GM19324 (cell line): ENCODE measurements at regions not wholly inside any gene's neighbourhood (a gene's known extent, or its start where the extent isn't known, plus 50 kb on each side); places are given as distances from the start of the nearest gene placed in this dataset.
"Not testable (repeated sequence)": the region's sequence is repeated elsewhere in the genome, so short reads cannot be mapped to it uniquely, and the experiment has no call there.

Experiments
- ATAC-seq: cut with Tn5 transposase; IDR thresholded peaks from one replicate; pipeline ENCODE4 v1.9.1; 2021; ENCODE audit warnings: mild to moderate bottlenecking, moderate library complexity; ENCODE audit not compliant: unreplicated experiment, low FRiP score

GRCh38 chr3:59245859-59246501 is 196.2 kb upstream of the CFAP20DC start:
- ATAC-seq: no peak

DNA sequence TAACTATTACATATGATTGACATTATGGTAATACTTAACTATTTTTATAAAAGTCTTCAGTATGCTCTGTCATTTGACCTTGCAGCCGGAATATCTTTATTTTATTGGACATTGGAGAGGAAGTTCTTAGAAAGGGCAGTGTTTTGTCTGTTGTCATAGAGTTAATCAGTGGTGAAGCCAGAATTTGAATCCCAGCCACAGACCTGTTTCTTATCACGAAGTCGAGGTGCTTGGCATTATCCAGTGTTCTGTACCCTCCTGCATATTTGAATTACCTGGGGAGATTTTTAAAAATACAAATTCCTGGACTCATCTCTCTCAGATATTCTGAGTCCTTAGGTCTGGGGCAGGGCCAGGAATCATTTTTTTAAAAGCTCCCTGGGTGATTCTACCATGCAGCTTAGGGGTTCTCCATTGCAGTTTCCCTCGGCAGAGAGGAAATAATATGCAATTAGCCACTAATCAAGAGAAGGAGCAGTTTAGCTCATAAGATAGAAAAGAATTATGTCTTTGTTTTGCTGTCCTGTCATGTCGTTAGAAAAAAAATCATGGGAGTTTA is 195.6 kb upstream of the CFAP20DC start:
- no peak for ATAC-seq

DNA sequence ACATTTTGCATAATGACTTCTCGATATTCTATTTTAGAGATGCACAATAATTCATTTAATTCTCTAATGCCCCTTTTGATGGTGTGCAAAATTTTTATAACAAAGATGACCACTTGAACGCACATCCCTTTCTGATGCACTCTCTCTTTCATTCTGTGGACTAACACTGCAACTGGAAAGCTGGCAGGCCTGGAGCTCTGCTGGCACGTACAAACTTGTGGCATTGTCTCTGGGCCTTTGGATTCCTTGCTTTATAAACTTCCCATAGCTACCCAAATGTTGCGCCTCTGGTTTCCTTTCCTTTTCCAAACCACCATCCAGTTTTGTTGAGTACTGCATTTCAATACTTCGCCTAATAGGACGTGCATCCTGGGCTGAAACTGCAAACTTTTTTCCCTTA is 194.5 kb upstream of the CFAP20DC start:
- no peak for ATAC-seq

DNA sequence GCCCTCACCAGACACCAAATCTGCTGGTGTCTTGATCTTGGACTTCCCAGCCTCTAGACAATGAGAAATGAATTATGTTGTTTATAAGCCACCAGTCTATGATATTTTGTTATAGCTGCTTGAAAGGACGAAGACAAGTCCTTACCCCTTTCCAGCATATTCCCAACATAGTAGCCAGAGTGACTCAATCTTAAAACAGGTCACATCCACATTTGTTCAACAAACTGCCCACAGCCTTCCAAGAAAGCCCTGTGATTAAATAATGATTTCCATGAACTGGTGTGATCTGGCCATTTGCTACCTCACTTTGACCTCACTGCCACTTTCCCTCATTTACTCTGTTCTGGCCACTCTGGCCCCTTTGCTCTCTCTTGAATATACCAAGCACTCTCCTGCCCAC is 193.7 kb upstream of the CFAP20DC start:
- ATAC-seq: no peak

GRCh38 chr3:59240666-59241255 is 190.9 kb upstream of the CFAP20DC start:
- no peak for ATAC-seq

DNA sequence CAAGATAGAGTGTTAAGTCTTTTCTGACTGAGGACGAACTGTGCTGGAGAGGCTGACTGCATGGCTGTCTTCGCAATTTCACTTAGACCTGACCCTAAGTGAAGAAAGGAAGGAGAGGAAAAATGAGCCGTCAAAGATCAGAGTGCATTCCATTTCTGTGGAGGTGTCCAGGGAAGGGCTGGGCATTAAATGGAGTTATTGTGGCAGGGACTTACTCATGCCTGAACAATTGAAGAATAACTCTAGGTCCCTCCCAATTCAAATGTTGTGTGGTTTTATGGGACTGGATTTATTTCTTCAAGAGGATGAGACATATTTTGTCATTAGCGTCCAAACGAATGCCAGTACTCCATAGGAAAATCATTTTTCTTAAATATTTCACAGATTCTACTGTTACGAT is 187.3 kb upstream of the CFAP20DC start:
- no peak for ATAC-seq

GRCh38 chr3:59235634-59236012 is 185.8 kb upstream of the CFAP20DC start:
- ATAC-seq: no peak

DNA sequence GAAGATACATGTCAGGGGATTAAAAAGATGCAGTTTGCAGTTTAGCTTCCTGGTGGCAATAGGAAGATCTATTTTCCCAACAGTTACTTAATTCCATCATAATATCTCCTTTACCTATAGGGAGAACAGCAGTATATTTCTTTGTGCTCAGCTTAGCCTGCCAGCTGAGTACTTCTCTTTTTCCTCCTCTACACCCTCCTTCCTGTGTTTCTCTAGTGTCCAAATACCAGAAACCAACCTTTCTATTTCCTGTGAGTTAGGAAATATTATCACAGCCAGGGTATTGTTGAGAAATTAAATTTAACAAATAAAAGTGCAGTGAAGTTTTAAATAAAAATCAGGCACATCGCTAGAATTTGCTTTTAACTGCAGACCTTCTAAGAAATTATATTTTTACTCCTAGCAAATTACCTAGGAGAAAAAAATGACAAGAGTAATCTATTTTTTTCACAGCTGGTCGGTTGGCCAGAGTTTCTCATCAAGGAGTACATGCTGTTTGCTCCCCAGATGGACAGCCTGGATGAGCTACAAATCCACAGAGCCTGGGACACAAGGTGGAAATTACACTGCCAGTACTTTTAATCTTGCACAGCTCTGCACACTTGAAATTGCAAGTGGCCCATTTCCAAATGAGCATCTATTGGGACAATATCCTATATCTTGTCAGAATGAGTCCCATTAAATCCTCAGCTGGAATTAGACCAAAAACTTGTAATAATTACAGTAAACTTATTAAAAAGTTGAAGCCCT is 185.2 kb upstream of the CFAP20DC start:
- ATAC-seq: no peak

DNA sequence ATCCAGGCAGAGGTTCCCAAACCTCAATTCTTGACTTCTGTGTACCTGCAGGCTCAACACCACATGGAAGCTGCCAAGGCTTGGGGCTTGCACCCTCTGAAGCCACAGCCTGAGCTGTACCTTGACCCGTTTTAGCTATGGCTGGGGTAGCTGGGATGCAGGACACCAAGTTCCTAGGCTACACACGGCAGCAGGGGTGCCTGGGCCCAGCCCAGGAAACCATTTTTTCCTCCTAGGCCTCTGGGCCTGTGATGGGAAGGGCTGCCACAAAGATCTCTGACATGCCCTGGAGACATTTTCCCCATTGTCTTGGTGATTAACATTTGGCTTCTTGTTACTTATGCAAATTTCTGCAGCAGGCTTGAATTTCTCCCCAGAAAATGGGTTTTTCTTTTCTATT is 180.6 kb upstream of the CFAP20DC start:
- ATAC-seq: not testable (repeated sequence)

DNA sequence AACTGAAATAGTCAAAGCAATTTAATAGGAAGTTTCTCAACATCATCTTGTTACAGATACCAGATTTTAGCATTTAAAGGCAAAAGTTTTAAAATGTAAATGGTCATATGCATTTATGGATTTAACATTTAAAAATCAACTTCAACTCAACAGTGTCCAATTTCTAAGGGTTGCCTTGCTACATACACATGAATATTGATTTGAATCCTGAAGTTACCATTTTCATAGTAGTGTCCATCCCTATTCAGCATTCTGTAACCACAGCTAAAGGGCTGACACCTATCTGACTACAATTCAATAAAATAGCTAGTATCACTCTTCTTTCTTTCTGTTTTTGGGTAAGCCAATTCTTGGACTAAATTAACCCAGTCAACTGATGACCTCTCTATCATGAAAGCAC is 164.0 kb upstream of the CFAP20DC start:
- no peak for ATAC-seq

DNA sequence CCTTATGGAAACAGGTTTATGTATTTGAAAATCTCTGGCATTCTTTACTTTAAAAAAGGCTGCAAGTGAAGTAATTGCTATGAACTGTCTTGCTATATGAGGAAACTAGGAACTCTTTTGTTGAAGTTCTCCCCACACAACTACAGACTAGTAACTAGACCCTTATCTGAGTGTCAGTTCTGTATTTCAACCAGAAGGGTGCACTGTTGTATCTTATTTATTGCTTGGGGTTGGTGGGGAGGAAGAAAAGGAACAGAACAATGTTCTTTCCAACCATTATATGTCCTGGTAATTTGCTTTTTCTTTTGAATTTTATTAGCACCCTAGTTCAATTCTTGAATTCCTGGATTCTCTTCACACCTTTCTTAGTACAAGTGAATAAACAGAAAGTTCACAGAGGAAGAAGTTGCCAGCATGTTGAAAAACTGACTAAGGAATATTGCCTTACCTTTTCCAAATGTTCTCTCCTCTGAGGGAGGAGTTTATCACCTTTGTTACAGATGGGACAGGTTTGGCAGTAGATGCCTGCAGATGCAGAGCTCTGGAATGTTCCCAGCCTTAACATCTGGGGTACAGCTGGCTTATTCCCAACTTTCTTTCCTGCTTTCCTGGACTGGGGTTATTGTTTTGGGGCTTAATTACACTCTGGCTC is 162.4 kb upstream of the CFAP20DC start:
- ATAC-seq: peak; percentile 51

GRCh38 chr3:59210260-59210659 is 160.4 kb upstream of the CFAP20DC start:
- ATAC-seq: no peak

DNA sequence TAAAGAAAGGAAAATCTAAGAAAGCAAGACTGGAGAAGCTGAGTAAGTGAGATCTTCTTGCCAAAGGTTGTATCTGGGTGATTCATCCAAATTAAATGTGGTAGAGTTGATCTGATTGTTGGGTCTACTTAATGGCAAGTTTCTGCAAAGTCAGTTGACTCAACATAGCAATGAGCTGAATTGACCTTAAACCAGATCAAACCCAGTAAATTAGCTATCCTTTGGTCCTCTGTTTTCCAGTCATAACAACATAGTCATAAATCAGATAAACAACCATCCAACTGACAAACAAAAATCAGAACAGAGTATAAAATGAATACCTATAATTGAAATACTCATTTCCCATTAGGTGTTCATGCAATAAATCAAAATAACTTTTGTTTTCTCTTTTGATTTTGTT is 142.6 kb upstream of the CFAP20DC start:
- ATAC-seq: no peak

DNA sequence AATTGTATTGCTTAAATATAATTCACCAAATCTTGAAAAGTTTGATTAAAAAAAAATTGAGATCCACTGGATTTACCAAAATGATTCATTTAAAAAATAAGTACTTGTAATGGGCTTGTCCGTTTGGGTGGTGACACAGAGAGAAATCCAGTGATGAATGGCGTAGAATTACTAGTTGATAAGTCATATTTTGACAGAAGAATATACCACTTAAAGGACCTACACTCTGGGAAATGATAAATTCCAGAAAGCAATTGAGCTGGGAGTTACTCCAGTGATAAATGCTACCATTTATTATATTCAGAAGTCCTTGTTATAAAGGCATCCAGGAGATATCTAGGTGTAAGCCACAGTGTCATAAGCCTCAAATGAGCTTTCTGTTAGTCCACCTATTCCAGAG is 141.8 kb upstream of the CFAP20DC start:
- no peak for ATAC-seq

- no peak for ATAC-seq
These were observed 140.1 kb upstream of the CFAP20DC start for GRCh38 chr3:59189939-59190338.

DNA sequence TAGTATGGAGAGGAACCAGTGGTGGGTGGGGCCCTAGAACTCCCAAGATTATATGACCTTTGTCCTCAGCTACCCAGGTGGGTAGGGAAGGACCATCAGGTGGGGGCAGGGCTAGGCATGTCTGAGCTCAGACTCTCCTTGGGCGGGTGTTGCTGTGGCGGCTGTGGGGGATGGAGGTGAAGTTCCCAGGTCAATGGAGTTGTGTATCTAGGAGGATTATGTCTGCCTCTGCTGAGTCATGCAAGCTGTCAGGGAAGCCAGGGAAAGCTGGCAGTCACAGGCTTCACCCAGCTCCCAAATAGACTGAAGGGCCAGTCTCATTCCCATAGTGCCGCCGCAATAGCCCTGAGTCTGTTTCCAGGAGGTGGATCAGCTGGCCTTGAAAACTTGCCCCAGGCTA is 139.7 kb upstream of the CFAP20DC start:
- no peak for ATAC-seq

GRCh38 chr3:59186725-59187124 is 136.9 kb upstream of the CFAP20DC start:
- ATAC-seq: no peak

- no peak for ATAC-seq
These were observed 136.0 kb upstream of the CFAP20DC start for GRCh38 chr3:59185591-59186369.

DNA sequence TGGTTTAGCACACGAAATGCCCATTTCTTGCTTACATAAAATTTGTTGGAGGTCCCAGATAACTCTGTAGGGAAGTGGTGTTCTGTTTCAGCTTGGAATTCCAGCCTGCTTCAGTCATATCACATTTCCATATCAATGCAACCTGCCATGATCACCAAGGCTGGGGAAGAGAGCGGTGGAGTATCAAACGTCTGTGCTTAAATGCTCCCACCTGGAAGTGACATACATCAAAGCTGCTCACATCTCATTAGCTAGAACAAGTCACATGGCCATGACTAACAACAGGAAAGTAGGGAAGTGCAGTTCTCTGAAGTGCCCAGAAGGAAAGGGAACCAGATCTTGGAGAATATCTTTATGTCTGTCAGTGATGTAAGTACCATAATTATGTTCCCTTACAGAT is 130.2 kb upstream of the CFAP20DC start:
- ATAC-seq: no peak

DNA sequence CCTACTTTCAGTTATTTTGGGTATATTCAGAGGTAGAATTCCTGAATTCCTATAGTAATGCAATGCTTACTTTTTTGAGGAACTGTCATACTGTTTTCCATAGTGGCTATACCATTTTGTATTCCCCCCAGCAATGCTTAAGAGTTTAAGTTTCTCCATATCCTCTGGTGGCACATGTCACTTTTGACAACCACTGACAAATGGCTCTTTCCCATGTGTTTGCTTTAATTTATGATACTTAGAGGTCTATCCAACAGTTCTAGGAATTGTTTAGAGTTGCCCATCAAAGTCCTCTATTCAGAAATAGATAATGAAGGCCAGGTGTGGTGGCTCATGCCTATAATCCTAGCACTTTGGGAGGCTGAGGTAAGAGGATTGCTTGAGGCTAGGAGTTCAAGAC is 128.9 kb upstream of the CFAP20DC start:
- no peak for ATAC-seq
